ENCODE measurements at regions not wholly inside any gene's neighbourhood (a gene's known extent, or its start where the extent isn't known, plus 50 kb on each side); places are given as distances from the start of the nearest gene placed in this dataset.
A peak's percentile ranks its signal among the peaks of the same experiment; 100 is the strongest.

DNA sequence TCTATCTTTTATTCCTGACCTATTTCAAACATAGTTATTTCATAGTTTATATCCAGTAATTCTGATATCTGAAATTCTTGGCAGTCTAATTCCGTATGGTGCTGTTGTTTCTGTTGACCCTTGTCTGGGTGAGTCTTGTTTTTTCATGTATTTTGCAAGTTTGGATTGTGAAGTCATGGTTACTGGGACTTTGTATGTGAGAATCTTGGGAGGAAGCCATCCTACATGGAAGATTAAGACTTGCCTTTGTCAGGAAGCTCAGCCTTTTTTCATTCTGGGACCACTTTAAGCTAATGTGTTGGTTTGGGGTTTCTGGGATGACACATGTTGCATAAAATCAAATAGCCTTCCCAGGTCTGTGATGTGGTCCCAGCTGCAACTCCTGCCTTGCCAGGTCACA lies 191.6 kb upstream of the E2F7 start:
- Histone ChIP-seq H3K4me1 (ENCODE audit: control insufficient read depth, insufficient read depth, low read length) (peaks cover 11% of the 10 kb centered on the region), H3K9me3 (ENCODE audit: control insufficient read depth, low read length) (no peaks in the 10 kb centered on the region), H3K9ac (ENCODE audit: low read length) (no peak overlapping the region), H3K27me3 (replicated peaks; ENCODE audit: control insufficient read depth, insufficient read depth, low read length) (no peaks in the 10 kb centered on the region), H3K4me3 (ENCODE audit: low read length) (no peak overlapping the region), H3K36me3 (ENCODE audit: control insufficient read depth, insufficient read depth, low read length, severe bottlenecking) (no peaks in the 10 kb centered on the region)
- peak; percentile 70 for DNase-seq (ENCODE audit: low read depth)

- Histone ChIP-seq H3K27me3 (replicated peaks; ENCODE audit: control insufficient read depth, insufficient read depth, low read length) (no peaks in the 10 kb centered on the region), H3K4me3 (ENCODE audit: low read length) (no peak overlapping the region), H3K36me3 (ENCODE audit: control insufficient read depth, insufficient read depth, low read length, severe bottlenecking) (no peaks in the 10 kb centered on the region), H3K9me3 (ENCODE audit: control insufficient read depth, low read length) (no peaks in the 10 kb centered on the region), H3K4me1 (ENCODE audit: control insufficient read depth, insufficient read depth, low read length) (peaks cover 12% of the 10 kb centered on the region), H3K9ac (ENCODE audit: low read length) (no peak overlapping the region)
- DNase-seq (ENCODE audit: low read depth) = no peak
Measured at GRCh38 chr12:77253321-77253720, 188.0 kb upstream of the E2F7 start.

- no peak overlapping the region for H3K4me3 ChIP-seq (ENCODE audit: low read length)
- no peak for DNase-seq (ENCODE audit: low read depth)
- H3K27me3 ChIP-seq (replicated peaks; ENCODE audit: control insufficient read depth, insufficient read depth, low read length) = no peaks in the 10 kb centered on the region
- no peaks in the 10 kb centered on the region for H3K36me3 ChIP-seq (ENCODE audit: control insufficient read depth, insufficient read depth, low read length, severe bottlenecking)
- H3K4me1 ChIP-seq (ENCODE audit: control insufficient read depth, insufficient read depth, low read length) = peaks cover 14% of the 10 kb centered on the region
- no peaks in the 10 kb centered on the region for H3K9me3 ChIP-seq (ENCODE audit: control insufficient read depth, low read length)
- H3K9ac ChIP-seq (ENCODE audit: low read length) = no peak overlapping the region
Measured at GRCh38 chr12:77251799-77252198, 186.4 kb upstream of the E2F7 start.

DNA sequence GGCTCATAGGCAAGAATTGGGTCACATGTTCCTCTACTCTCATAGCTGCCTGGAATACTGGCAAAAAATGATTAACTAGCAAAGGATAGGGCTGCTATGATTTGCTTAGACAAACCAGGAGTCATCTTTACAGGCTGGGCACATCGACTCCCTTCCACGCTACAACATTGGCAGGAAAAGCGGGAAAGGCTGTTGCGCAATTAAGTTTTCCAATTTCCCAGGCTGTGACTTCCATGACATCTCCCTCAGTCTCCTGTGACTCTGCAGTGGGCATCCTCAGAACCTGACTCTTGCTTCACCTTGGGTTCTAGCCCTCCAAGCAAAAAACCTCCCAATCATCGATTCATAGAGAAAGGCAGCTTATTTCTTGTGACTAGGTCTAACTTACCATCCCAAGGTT lies 184.5 kb upstream of the E2F7 start:
- Histone ChIP-seq H3K36me3 (ENCODE audit: control insufficient read depth, insufficient read depth, low read length, severe bottlenecking) (no peaks in the 10 kb centered on the region), H3K4me1 (ENCODE audit: control insufficient read depth, insufficient read depth, low read length) (peaks cover 9% of the 10 kb centered on the region), H3K27me3 (replicated peaks; ENCODE audit: control insufficient read depth, insufficient read depth, low read length) (no peaks in the 10 kb centered on the region), H3K4me3 (ENCODE audit: low read length) (no peak overlapping the region), H3K9me3 (ENCODE audit: control insufficient read depth, low read length) (no peaks in the 10 kb centered on the region), H3K9ac (ENCODE audit: low read length) (no peak overlapping the region)
- no peak for DNase-seq (ENCODE audit: low read depth)

DNA sequence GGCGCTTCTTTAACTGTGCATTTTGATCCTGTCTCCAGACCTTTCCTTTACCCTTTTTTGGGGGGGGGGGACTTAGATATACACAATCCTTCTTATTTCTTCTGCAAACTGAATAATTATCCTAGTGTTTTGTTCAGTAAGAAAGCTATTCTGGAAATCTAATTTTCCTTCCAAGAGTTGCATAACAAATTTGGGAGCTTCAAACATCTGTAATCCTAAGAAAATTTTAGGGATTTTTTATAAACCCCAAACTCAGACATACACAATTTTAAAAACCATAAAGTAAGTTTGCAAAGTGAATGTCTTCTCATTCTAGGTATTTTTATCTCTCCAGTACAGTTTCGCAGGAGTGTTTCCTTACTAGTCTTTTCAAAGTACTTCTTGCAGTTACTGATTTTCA lies 182.7 kb upstream of the E2F7 start:
- Histone ChIP-seq H3K36me3 (ENCODE audit: control insufficient read depth, insufficient read depth, low read length, severe bottlenecking) (no peaks in the 10 kb centered on the region), H3K27me3 (replicated peaks; ENCODE audit: control insufficient read depth, insufficient read depth, low read length) (no peaks in the 10 kb centered on the region), H3K4me1 (ENCODE audit: control insufficient read depth, insufficient read depth, low read length) (peaks cover 9% of the 10 kb centered on the region)

GRCh38 chr12:77247542-77247941 lies 182.2 kb upstream of the E2F7 start:
- Histone ChIP-seq H3K36me3 (ENCODE audit: control insufficient read depth, insufficient read depth, low read length, severe bottlenecking) (no peaks in the 10 kb centered on the region), H3K9me3 (ENCODE audit: control insufficient read depth, low read length) (no peaks in the 10 kb centered on the region), H3K27me3 (replicated peaks; ENCODE audit: control insufficient read depth, insufficient read depth, low read length) (no peaks in the 10 kb centered on the region), H3K4me1 (ENCODE audit: control insufficient read depth, insufficient read depth, low read length) (peaks cover 9% of the 10 kb centered on the region), H3K9ac (ENCODE audit: low read length) (no peak overlapping the region), H3K4me3 (ENCODE audit: low read length) (no peak overlapping the region)
- no peak for DNase-seq (ENCODE audit: low read depth)

More for the DNA sequence above, 182.7 kb upstream of the E2F7 start:
- Histone ChIP-seq H3K4me3 (ENCODE audit: low read length) (no peak overlapping the region), H3K9me3 (ENCODE audit: control insufficient read depth, low read length) (no peaks in the 10 kb centered on the region), H3K9ac (ENCODE audit: low read length) (no peak overlapping the region)
- DNase-seq (ENCODE audit: low read depth) = no peak

DNA sequence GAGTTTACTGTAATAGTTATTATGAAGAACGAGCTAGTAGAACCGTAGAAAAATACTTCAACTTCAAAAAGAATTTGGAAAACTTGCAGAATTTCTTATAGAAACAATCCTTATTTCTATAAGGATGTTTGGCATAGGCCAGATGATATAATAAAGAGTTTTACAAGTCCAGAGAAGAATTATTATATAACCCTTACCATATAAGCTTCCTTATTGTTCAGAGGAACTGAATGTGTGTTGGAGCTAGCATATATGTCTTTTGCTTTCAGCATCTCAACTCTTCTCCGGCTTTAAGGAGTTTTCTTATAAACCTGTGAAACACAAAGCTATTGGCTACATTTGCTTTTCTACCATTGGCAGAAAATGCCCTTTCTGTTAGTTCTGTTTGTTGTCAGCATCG lies 178.0 kb upstream of the E2F7 start:
- Histone ChIP-seq H3K4me1 (ENCODE audit: control insufficient read depth, insufficient read depth, low read length) (peaks cover 9% of the 10 kb centered on the region), H3K27me3 (replicated peaks; ENCODE audit: control insufficient read depth, insufficient read depth, low read length) (no peaks in the 10 kb centered on the region), H3K36me3 (ENCODE audit: control insufficient read depth, insufficient read depth, low read length, severe bottlenecking) (no peaks in the 10 kb centered on the region), H3K9ac (ENCODE audit: low read length) (no peak overlapping the region), H3K4me3 (ENCODE audit: low read length) (no peak overlapping the region), H3K9me3 (ENCODE audit: control insufficient read depth, low read length) (no peaks in the 10 kb centered on the region)
- DNase-seq (ENCODE audit: low read depth) = no peak

- DNase-seq (ENCODE audit: low read depth) = no peak
- Histone ChIP-seq H3K4me3 (ENCODE audit: low read length) (no peak overlapping the region), H3K4me1 (ENCODE audit: control insufficient read depth, insufficient read depth, low read length) (peaks cover 7% of the 10 kb centered on the region), H3K9ac (ENCODE audit: low read length) (no peak overlapping the region), H3K36me3 (ENCODE audit: control insufficient read depth, insufficient read depth, low read length, severe bottlenecking) (no peaks in the 10 kb centered on the region), H3K27me3 (replicated peaks; ENCODE audit: control insufficient read depth, insufficient read depth, low read length) (no peaks in the 10 kb centered on the region), H3K9me3 (ENCODE audit: control insufficient read depth, low read length) (no peaks in the 10 kb centered on the region)
Measured at GRCh38 chr12:77239617-77240016, 174.2 kb upstream of the E2F7 start.

DNA sequence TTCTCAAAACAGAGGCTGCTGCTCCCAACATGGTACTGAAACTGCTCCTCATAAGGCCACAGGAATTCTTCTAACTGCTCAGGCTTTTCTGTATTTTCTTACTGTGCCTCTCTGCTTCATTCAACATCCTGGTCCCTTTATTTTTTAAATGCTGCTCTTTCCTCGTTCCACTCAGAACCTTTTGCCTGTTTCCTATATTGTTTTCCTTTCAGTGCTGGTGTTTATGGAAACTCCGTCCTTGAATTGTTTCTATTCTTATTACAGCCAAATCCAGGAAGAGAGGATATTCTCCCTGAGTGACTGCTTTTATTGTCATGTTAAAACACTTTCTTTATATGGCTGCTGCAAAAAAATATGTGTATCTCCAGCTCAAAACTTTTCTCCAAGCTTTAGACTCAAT lies 173.0 kb upstream of the E2F7 start:
- no peak overlapping the region for H3K9ac ChIP-seq (ENCODE audit: low read length)
- peaks cover 7% of the 10 kb centered on the region for H3K4me1 ChIP-seq (ENCODE audit: control insufficient read depth, insufficient read depth, low read length)
- no peaks in the 10 kb centered on the region for H3K36me3 ChIP-seq (ENCODE audit: control insufficient read depth, insufficient read depth, low read length, severe bottlenecking)
- no peaks in the 10 kb centered on the region for H3K9me3 ChIP-seq (ENCODE audit: control insufficient read depth, low read length)
- no peak for DNase-seq (ENCODE audit: low read depth)
- no peak overlapping the region for H3K4me3 ChIP-seq (ENCODE audit: low read length)
- H3K27me3 ChIP-seq (replicated peaks; ENCODE audit: control insufficient read depth, insufficient read depth, low read length) = no peaks in the 10 kb centered on the region

GRCh38 chr12:77237896-77238295 lies 172.5 kb upstream of the E2F7 start:
- no peak for DNase-seq (ENCODE audit: low read depth)
- no peaks in the 10 kb centered on the region for H3K27me3 ChIP-seq (replicated peaks; ENCODE audit: control insufficient read depth, insufficient read depth, low read length)
- no peaks in the 10 kb centered on the region for H3K36me3 ChIP-seq (ENCODE audit: control insufficient read depth, insufficient read depth, low read length, severe bottlenecking)
- H3K9ac ChIP-seq (ENCODE audit: low read length) = no peak overlapping the region
- H3K4me3 ChIP-seq (ENCODE audit: low read length) = no peak overlapping the region
- peaks cover 7% of the 10 kb centered on the region for H3K4me1 ChIP-seq (ENCODE audit: control insufficient read depth, insufficient read depth, low read length)
- H3K9me3 ChIP-seq (ENCODE audit: control insufficient read depth, low read length) = no peaks in the 10 kb centered on the region

DNA sequence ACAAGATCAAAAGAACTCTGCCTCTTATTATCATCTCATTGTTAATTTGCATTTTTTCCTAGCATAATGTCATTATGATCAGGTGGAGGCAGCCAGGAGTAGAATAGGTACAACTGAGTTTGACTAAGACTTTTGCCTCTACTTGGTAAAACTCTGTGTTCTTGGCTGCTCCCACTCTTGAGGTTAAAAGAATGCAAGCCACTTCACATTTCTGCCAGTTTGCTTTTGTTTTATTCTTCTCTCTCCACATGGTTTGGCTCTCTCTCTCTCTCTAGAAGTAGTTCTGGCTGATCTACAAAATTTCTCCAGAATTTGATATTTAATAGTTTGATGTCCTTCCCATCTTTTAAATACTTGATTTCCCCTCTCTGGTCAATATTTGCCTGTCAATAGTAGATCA lies 170.7 kb upstream of the E2F7 start:
- Histone ChIP-seq H3K4me1 (ENCODE audit: control insufficient read depth, insufficient read depth, low read length) (peaks cover 20% of the 10 kb centered on the region), H3K36me3 (ENCODE audit: control insufficient read depth, insufficient read depth, low read length, severe bottlenecking) (no peaks in the 10 kb centered on the region), H3K9me3 (ENCODE audit: control insufficient read depth, low read length) (no peaks in the 10 kb centered on the region), H3K27me3 (replicated peaks; ENCODE audit: control insufficient read depth, insufficient read depth, low read length) (no peaks in the 10 kb centered on the region), H3K9ac (ENCODE audit: low read length) (no peak overlapping the region), H3K4me3 (ENCODE audit: low read length) (no peak overlapping the region)
- DNase-seq (ENCODE audit: low read depth) = peak; percentile 41

DNA sequence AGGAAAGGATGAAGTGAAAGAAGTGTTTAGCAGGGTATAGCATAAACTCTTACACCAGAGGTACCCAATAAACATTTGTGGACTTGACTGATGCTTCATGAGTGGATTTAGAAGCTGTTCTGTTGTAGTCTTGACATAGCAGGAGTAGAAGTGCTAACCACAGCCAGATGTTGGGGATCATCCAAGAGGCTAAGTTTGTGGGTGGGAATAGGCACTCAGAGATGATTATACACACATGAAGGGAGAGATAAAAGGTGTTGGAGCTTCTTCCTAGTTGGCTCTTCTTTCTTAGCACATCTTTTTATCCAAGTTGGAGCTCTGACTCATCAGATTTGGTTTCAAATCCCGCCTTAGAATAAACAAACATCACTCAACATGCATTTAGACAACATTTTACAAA lies 166.7 kb upstream of the E2F7 start:
- H3K4me3 ChIP-seq (ENCODE audit: low read length) = peak overlapping the region; percentile 74
- H3K4me1 ChIP-seq (ENCODE audit: control insufficient read depth, insufficient read depth, low read length) = peaks cover 40% of the 10 kb centered on the region
- no peaks in the 10 kb centered on the region for H3K9me3 ChIP-seq (ENCODE audit: control insufficient read depth, low read length)
- H3K9ac ChIP-seq (ENCODE audit: low read length) = peak overlapping the region; percentile 82
- H3K27me3 ChIP-seq (replicated peaks; ENCODE audit: control insufficient read depth, insufficient read depth, low read length) = no peaks in the 10 kb centered on the region
- H3K36me3 ChIP-seq (ENCODE audit: control insufficient read depth, insufficient read depth, low read length, severe bottlenecking) = no peaks in the 10 kb centered on the region
- DNase-seq (ENCODE audit: low read depth) = peak; percentile 71
